Activated effector memory CD4-positive, alpha-beta T cell treated with Interleukin-2 at 50 U/mL for 16 hours (primary cell): ENCODE measurements at regions not wholly inside any gene's neighbourhood (a gene's known extent, or its start where the extent isn't known, plus 50 kb on each side); places are given as distances from the start of the nearest gene placed in this dataset.
"Not testable (repeated sequence)": the region's sequence is repeated elsewhere in the genome, so short reads cannot be mapped to it uniquely, and the experiment has no call there.

Experiments
- DNase-seq: peaks from one replicate; pipeline ENCODE4 v3.0.0-alpha.2; 2020

- no peak for DNase-seq
Measured at GRCh38 chr2:173550143-173550542, 195.5 kb downstream of the CDCA7 start.

- DNase-seq = no peak
Measured at GRCh38 chr2:173552531-173552930, 197.9 kb downstream of the CDCA7 start.

GRCh38 chr2:173553593-173553992, 198.9 kb downstream of the CDCA7 start:
- no peak for DNase-seq

GRCh38 chr2:173555833-173556232, 201.2 kb downstream of the CDCA7 start:
- no peak for DNase-seq

- DNase-seq = no peak
Measured at GRCh38 chr2:173556816-173557215, 202.1 kb downstream of the CDCA7 start.

GRCh38 chr2:173557497-173557896, 202.8 kb downstream of the CDCA7 start:
- DNase-seq = no peak

GRCh38 chr2:173567493-173567892, 212.8 kb downstream of the CDCA7 start:
- DNase-seq = no peak

GRCh38 chr2:173568054-173568453, 213.4 kb downstream of the CDCA7 start:
- DNase-seq = no peak

GRCh38 chr2:173571021-173571821, 216.5 kb downstream of the CDCA7 start:
- DNase-seq = no peak

- no peak for DNase-seq
Measured at GRCh38 chr2:173571887-173572680, 217.4 kb downstream of the CDCA7 start.

- DNase-seq = no peak
Measured at GRCh38 chr2:173572848-173573247, 218.2 kb downstream of the CDCA7 start.

GRCh38 chr2:173573782-173574181, 219.1 kb downstream of the CDCA7 start:
- not testable (repeated sequence) for DNase-seq

GRCh38 chr2:173574324-173575112, 219.8 kb downstream of the CDCA7 start:
- DNase-seq = no peak

- no peak for DNase-seq
Measured at GRCh38 chr2:173578404-173579107, 223.9 kb downstream of the CDCA7 start.

- DNase-seq = no peak
Measured at GRCh38 chr2:173580351-173580750, 225.7 kb downstream of the CDCA7 start.

- DNase-seq = no peak
Measured at GRCh38 chr2:173580956-173581355, 226.3 kb downstream of the CDCA7 start.

GRCh38 chr2:173583196-173583595, 228.5 kb downstream of the CDCA7 start:
- DNase-seq = no peak

- DNase-seq = no peak
Measured at GRCh38 chr2:173584000-173584399, 229.3 kb downstream of the CDCA7 start.

GRCh38 chr2:173584676-173585458, 230.2 kb downstream of the CDCA7 start:
- DNase-seq = no peak

- DNase-seq = no peak
Measured at GRCh38 chr2:173588931-173589369, 234.3 kb downstream of the CDCA7 start.

GRCh38 chr2:173589604-173590275, 235.1 kb downstream of the CDCA7 start:
- DNase-seq = no peak
